ENCODE measurements at regions not wholly inside any gene's neighbourhood (a gene's known extent, or its start where the extent isn't known, plus 50 kb on each side); places are given as distances from the start of the nearest gene placed in this dataset.

- TF ChIP-seq CTCF (conservative IDR thresholded peaks at IDR 0.05): no peak
- no peak for TF ChIP-seq ZFX (IDR thresholded peaks at IDR 0.05)
These were observed 454.7 kb downstream of the CDH8 start for GRCh38 chr16:61581417-61582046.
